Astrocyte of the hippocampus (primary cell): ENCODE measurements at regions not wholly inside any gene's neighbourhood (a gene's known extent, or its start where the extent isn't known, plus 50 kb on each side); places are given as distances from the start of the nearest gene placed in this dataset.
"Not testable (repeated sequence)": the region's sequence is repeated elsewhere in the genome, so short reads cannot be mapped to it uniquely, and the experiment has no call there.

Experiments
- DNase-seq: peaks from one replicate; pipeline ENCODE4 v3.0.0; 2011; ENCODE audit warnings: low read depth, low spot score

- no peak for DNase-seq
Observed at GRCh38 chr10:28354511-28354910, 51.6 kb upstream of the MPP7 start.

GRCh38 chr10:28355376-28355775, 52.5 kb upstream of the MPP7 start:
- DNase-seq, result no peak

GRCh38 chr10:28359334-28359733, 56.5 kb upstream of the MPP7 start:
- DNase-seq, result no peak

GRCh38 chr10:28360175-28360574, 57.3 kb upstream of the MPP7 start:
- DNase-seq, result no peak

GRCh38 chr10:28363376-28363775, 60.5 kb upstream of the MPP7 start:
- DNase-seq, result no peak

- no peak for DNase-seq
Observed at GRCh38 chr10:28365840-28366239, 63.0 kb upstream of the MPP7 start.

GRCh38 chr10:28366994-28367393, 64.1 kb upstream of the MPP7 start:
- no peak for DNase-seq

- no peak for DNase-seq
Observed at GRCh38 chr10:28367413-28367812, 64.5 kb upstream of the MPP7 start.

- no peak for DNase-seq
Observed at GRCh38 chr10:28367929-28368484, 65.1 kb upstream of the MPP7 start.

- DNase-seq, result no peak
Observed at GRCh38 chr10:28370107-28370835, 67.4 kb upstream of the MPP7 start.

GRCh38 chr10:28371638-28372037, 68.8 kb upstream of the MPP7 start:
- DNase-seq, result not testable (repeated sequence)

- no peak for DNase-seq
Observed at GRCh38 chr10:28374036-28374435, 71.2 kb upstream of the MPP7 start.

- DNase-seq, result peak; percentile 14
Observed at GRCh38 chr10:28375399-28376354, 72.8 kb upstream of the MPP7 start.

- DNase-seq, result no peak
Observed at GRCh38 chr10:28378986-28379585, 76.2 kb upstream of the MPP7 start.

- DNase-seq, result no peak
Observed at GRCh38 chr10:28381466-28381865, 78.6 kb upstream of the MPP7 start.

- peak; percentile 92 for DNase-seq
Observed at GRCh38 chr10:28381903-28382347, 79.1 kb upstream of the MPP7 start.

- DNase-seq, result no peak
Observed at GRCh38 chr10:28382525-28383269, 79.8 kb upstream of the MPP7 start.

GRCh38 chr10:28384557-28384956, 81.7 kb upstream of the MPP7 start:
- DNase-seq, result no peak

GRCh38 chr10:28385748-28386502, 83.1 kb upstream of the MPP7 start:
- DNase-seq, result no peak

GRCh38 chr10:28386503-28386868, 83.6 kb upstream of the MPP7 start:
- no peak for DNase-seq

GRCh38 chr10:28387140-28387539, 84.3 kb upstream of the MPP7 start:
- no peak for DNase-seq
